K562 (cell line): ENCODE measurements at regions not wholly inside any gene's neighbourhood (a gene's known extent, or its start where the extent isn't known, plus 50 kb on each side); places are given as distances from the start of the nearest gene placed in this dataset.
A peak's percentile ranks its signal among the peaks of the same experiment; 100 is the strongest.

ENCODE experiments used
- ATAC-seq: fragments of 200-7000 bp; cut with Tn5 transposase; 3 replicates; pipeline ENCODE4 v1.9.1; 2020; ENCODE audit warnings: moderate library complexity
- BruUV-seq: library from RNA; stranded (reverse); fragments of 400-500 nt; replicated peaks from 2 replicates; lab custom pipeline; 2021; lab: Mats Ljungman, UMichigan
- CTCF ChIA-PET: fragments of 300-600 bp; formaldehyde crosslinking; extraction: SDS; loops from one replicate; lab custom pipeline; 2021; ENCODE audit warnings: low intra/inter-chr PET ratio; lab: Yijun Ruan, JAX
- POLR2A ChIA-PET: fragments of 300-600, 350-650 bp; sonication (Branson Sonifier 250); formaldehyde crosslinking; extraction: SDS; loops from one replicate; lab custom pipeline; 2021; ENCODE audit warnings: antibody characterized with exemption, inconsistent platforms; lab: Yijun Ruan, JAX
- DNase-seq, 4 experiments: peaks; one replicate each; pipeline versions ENCODE4 v3.0.0 to v3.0.0-alpha.2; 2011 to 2018; ENCODE audit warnings: low spot score in 3 of 4, mixed read lengths in 3 of 4; ENCODE audit errors: extremely low read depth in 1 of 4
- FAIRE-seq: peaks from 2 replicates; lab custom pipeline; 2011; peaks lifted over from hg19 to GRCh38; lab: Jason Lieb, UNC
- H2AFZ ChIP-seq: 2 replicates; pipeline ENCODE4 v1.6.0; 2011; ENCODE audit warnings: low read depth, low read length, control low read depth, inconsistent platforms
- H3K27ac ChIP-seq: fragments of 200-600 bp; 3 replicates; pipeline ENCODE4 v1.8.0; 2011; ENCODE audit warnings: low read depth, mild to moderate bottlenecking, control low read depth, inconsistent platforms, low read length, moderate library complexity, mixed read lengths; ENCODE audit errors: extremely low read depth
- H3K27me3 ChIP-seq, 2 experiments: fragments of 300-600 bp in 1 of 2; 2 replicates in 1 of 2; 3 replicates in 1 of 2; pipeline versions ENCODE4 v1.6.0 to v1.8.0; 2011; ENCODE audit warnings: inconsistent platforms in 2 of 2, low read length in 2 of 2, mild to moderate bottlenecking in 1 of 2, mixed read lengths in 1 of 2, moderate library complexity in 1 of 2; ENCODE audit not compliant: control insufficient read depth in 2 of 2, insufficient read depth in 2 of 2
- H3K36me3 ChIP-seq: fragments of 300-600 bp; 3 replicates; pipeline ENCODE4 v1.8.0; 2011; ENCODE audit warnings: mild to moderate bottlenecking, low read length, inconsistent platforms; ENCODE audit not compliant: control insufficient read depth, insufficient read depth
- H3K4me1 ChIP-seq, 2 experiments: fragments of 200-600 bp in 1 of 2; replicated peaks in 1 of 2; 2 replicates in 1 of 2; 3 replicates in 1 of 2; pipeline versions ENCODE4 v1.5.1 to v1.8.0; 2011; ENCODE audit warnings: inconsistent platforms in 2 of 2, low read length in 2 of 2, mild to moderate bottlenecking in 1 of 2, mixed read lengths in 1 of 2, moderate library complexity in 1 of 2; ENCODE audit not compliant: control insufficient read depth in 2 of 2, insufficient read depth in 2 of 2
- H3K4me2 ChIP-seq: 2 replicates; pipeline ENCODE4 v1.6.1; 2011; ENCODE audit warnings: low read length, control low read depth, inconsistent platforms, mixed read lengths; ENCODE audit not compliant: insufficient read depth
- H3K4me3 ChIP-seq: fragments of 200-600 bp; sonication (generic), shearing (Covaris generic); 2 replicates; pipeline ENCODE4 v1.5.1; 2016; ENCODE audit warnings: control low read depth, inconsistent platforms
- H3K79me2 ChIP-seq: fragments of 200-600 bp; 3 replicates; pipeline ENCODE4 v1.8.0; 2011; ENCODE audit warnings: low read length, inconsistent platforms; ENCODE audit not compliant: control insufficient read depth, insufficient read depth
- H3K9ac ChIP-seq, 2 experiments: 2 replicates each; pipeline versions ENCODE4 v1.6.0 to v1.6.1; 2011; ENCODE audit warnings: low read depth in 2 of 2, low read length in 2 of 2, control low read depth in 1 of 2, inconsistent platforms in 1 of 2, mild to moderate bottlenecking in 1 of 2, mixed read lengths in 1 of 2; ENCODE audit not compliant: insufficient read depth in 1 of 2
- H3K9me1 ChIP-seq: one replicate; pipeline ENCODE4 v1.6.0; 2011; ENCODE audit warnings: inconsistent platforms, mild to moderate bottlenecking, low read length, moderate library complexity; ENCODE audit not compliant: control insufficient read depth, insufficient read depth
- H3K9me3 ChIP-seq: replicated peaks from 2 replicates; pipeline ENCODE4 v1.5.1; 2011; ENCODE audit warnings: low read depth, low read length, inconsistent platforms; ENCODE audit not compliant: control insufficient read depth, insufficient read depth
- H4K20me1 ChIP-seq: replicated peaks from 2 replicates; pipeline ENCODE4 v1.6.1; 2011; ENCODE audit warnings: low read length, inconsistent platforms, mixed read lengths; ENCODE audit not compliant: control insufficient read depth, insufficient read depth
- CEBPB ChIP-seq: fragments of 450-650 bp; IDR thresholded peaks from 2 replicates; pipeline ENCODE4 v1.6.1; 2016; ENCODE audit warnings: missing genetic modification characterization, missing compliant biosample characterization
- CEBPG ChIP-seq, 3 experiments: fragments of 200-800 bp in 1 of 3; sonication (Bioruptor generic) in 1 of 3; sonication (generic) in 1 of 3; formaldehyde crosslinking in 1 of 3; IDR thresholded peaks in 2 of 3; conservative IDR thresholded peaks in 1 of 3; 2 replicates each; pipeline versions ENCODE4 v1.6.1 to v1.8.0; 2016 to 2022; ENCODE audit warnings: missing compliant biosample characterization in 2 of 3, missing genetic modification characterization in 2 of 3, mild to moderate bottlenecking in 1 of 3, missing genetic modification reagents in 1 of 3
- DPF2 ChIP-seq: fragments of 450-650 bp; IDR thresholded peaks from 2 replicates; pipeline ENCODE4 v1.6.1; 2016
- FOSL1 ChIP-seq: fragments of 200-800 bp; sonication (Bioruptor generic); conservative IDR thresholded peaks from 2 replicates; pipeline ENCODE4 v1.6.1; 2016; ENCODE audit warnings: missing genetic modification characterization, missing compliant biosample characterization
- NCOR1 ChIP-seq: fragments of 450-650 bp; IDR thresholded peaks from 2 replicates; pipeline ENCODE4 v1.6.1; 2016; ENCODE audit warnings: mild to moderate bottlenecking, moderate library complexity
- TAF9B ChIP-seq: fragments of 450-650 bp; IDR thresholded peaks from 2 replicates; pipeline ENCODE4 v1.6.1; 2018; ENCODE audit warnings: mild to moderate bottlenecking; ENCODE audit not compliant: partially characterized antibody
- ZEB2 ChIP-seq: fragments of 450-650 bp; IDR thresholded peaks from 2 replicates; pipeline ENCODE4 v1.6.1; 2016
- ZNF165 ChIP-seq: fragments of 250-450 bp; sonication (Bioruptor Pico); IDR thresholded peaks from 2 replicates; pipeline ENCODE4 v1.4.0; 2020; ENCODE audit warnings: borderline replicate concordance
- WGBS: fragments of 100-300 bp; shearing (Covaris generic); methylation state at CpG from one replicate; pipeline ENCODE4 v1.1.6; 2016; ENCODE audit warnings: low coverage, mixed read lengths; ENCODE audit not compliant: insufficient coverage; ENCODE audit errors: missing lambda C conversion rate; 5-methylcytosine and 5-hydroxymethylcytosine counted together
- in situ Hi-C: fragments of 300-500 bp; cut with MboI; formaldehyde crosslinking; loops from 4 replicates; pipeline ENCODE4 v1.15.0; 2018; ENCODE audit warnings: inconsistent platforms, mixed read lengths
- intact Hi-C: fragments of 100-400 bp; cut with micrococcal nuclease; formaldehyde crosslinking; loops from 2 replicates; pipeline ENCODE4 v1.14.2; 2022

- TF ChIP-seq TAF9B, result no peak
- peak; percentile 68 for TF ChIP-seq NCOR1
- TF ChIP-seq DPF2, result peak; percentile 67
Observed at GRCh38 chr2:64914735-64915509, 74.3 kb upstream of the SLC1A4 start (continued).

DNA sequence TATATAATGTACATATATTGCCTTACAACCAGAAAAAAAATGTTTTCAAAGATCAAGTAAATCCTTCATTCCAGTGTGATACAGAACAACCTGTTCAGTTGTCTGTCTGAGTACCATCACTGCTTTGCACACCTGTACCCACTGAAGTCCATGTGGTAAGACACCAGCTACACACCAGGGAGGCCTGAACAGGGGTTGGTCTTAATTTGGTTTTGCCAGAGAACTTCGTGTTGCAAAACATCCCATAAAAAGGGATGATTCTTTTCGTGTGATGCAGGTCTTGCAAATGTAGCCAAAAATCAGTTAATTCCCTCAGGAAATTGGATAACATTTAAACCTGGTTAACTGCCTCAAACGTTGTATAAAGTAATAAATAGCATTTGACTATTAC, 73.7 kb upstream of the SLC1A4 start:
- H3K27me3 ChIP-seq, result no peaks in the 10 kb centered on the region
- no peaks in the 10 kb centered on the region for H3K9me3 ChIP-seq
- 2% methylated on average over 3 of the region's 3 CpGs for WGBS
- FAIRE-seq (no peak), DNase-seq (no peak), ATAC-seq (no peak)
- H3K9me1 ChIP-seq, result no peaks in the 10 kb centered on the region
- no peak overlapping the region for H3K9ac ChIP-seq
- H2AFZ ChIP-seq, result no peak overlapping the region
- in situ Hi-C loops (loop anchor here (5.0 to 25.0 kb wide), 3 partner anchors 127 to 659 kb away; no protein-coding TSS in a partner anchor), intact Hi-C loops (no loop called here)
- H3K4me1 ChIP-seq, result peaks cover 6 to 23% of the 10 kb centered on the region in 2 experiments; a peak in 3 of 5 replicates
- no peaks in the 10 kb centered on the region for H3K36me3 ChIP-seq
- CTCF ChIA-PET, result no interaction called here
- TF ChIP-seq FOSL1 (tag) (peak; percentile 7; the same call in 1 of the 2 replicates), CEBPG (CRISPR knock-in tag; IDR thresholded peaks at IDR 0.05) (no peak), CEBPG (tag; conservative IDR thresholded peaks at IDR 0.05 in 1 of 2, IDR thresholded peaks at IDR 0.05 in 1 of 2) (0 out of 4 replicates have a peak, but pooled peaks of 1 of the 2 experiments have one; percentile 1), CEBPB (0 out of 2 replicates have a peak, but pooled peaks have one; percentile 2), ZEB2 (peak; percentile 4; the same call in 1 of the 2 replicates), ZNF165 (no peak)
- H3K4me3 ChIP-seq, result no peak overlapping the region
- no peak overlapping the region for H3K27ac ChIP-seq
- H4K20me1 ChIP-seq, result no peaks in the 10 kb centered on the region
- H3K79me2 ChIP-seq, result no peaks in the 10 kb centered on the region
- POLR2A ChIA-PET, result no interaction called here
- H3K4me2 ChIP-seq, result no peak overlapping the region
- BruUV-seq, result no TSS peak
